ENCODE measurements at regions not wholly inside any gene's neighbourhood (a gene's known extent, or its start where the extent isn't known, plus 50 kb on each side); places are given as distances from the start of the nearest gene placed in this dataset.
"Not testable (repeated sequence)": the region's sequence is repeated elsewhere in the genome, so short reads cannot be mapped to it uniquely, and the experiment has no call there.

DNA sequence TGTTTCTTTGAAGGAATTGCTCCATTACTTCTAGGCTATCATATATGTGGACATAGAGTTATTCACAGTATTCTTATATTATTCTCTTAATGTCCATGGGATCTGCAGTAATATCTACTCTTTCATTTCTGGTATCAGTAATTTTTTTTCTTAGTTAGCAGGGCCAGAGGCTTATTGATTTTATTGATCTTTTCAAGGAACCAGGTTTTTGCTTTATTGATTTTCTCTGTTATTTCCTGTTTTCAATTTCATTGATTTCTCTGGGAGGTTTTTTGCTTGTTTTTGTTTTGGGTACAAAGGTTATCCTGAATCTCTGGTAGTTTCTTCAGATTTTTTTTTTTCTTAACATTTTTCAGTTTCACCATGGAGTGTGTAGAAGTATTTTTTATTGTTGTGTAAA is 60.1 kb upstream of the AP4E1 start:
- no peak for DNase-seq (ENCODE audit: low spot score)
- no peaks in the 10 kb centered on the region for H3K36me3 ChIP-seq
- Mint-ChIP-seq H3K36me3 (peaks cover 5% of the 10 kb centered on the region), H3K27ac (no peak overlapping the region), H3K4me1 (no peaks in the 10 kb centered on the region), H3K27me3 (ENCODE audit: insufficient read depth, low read depth) (peaks cover 3% of the 10 kb centered on the region), H3K4me3 (no peak overlapping the region), H3K9me3 (peaks cover 8% of the 10 kb centered on the region)
- H2AFZ ChIP-seq (replicated peaks), result no peak overlapping the region
- no peak overlapping the region for H3K4me2 ChIP-seq
- H3K9ac ChIP-seq, result no peak overlapping the region
- no peaks in the 10 kb centered on the region for H3K9me3 ChIP-seq (ENCODE audit: low read depth)
- H4K20me1 ChIP-seq (ENCODE audit: low read depth), result no peaks in the 10 kb centered on the region
- no peak for TF ChIP-seq EZH2phosphoT487 (IDR thresholded peaks at IDR 0.05)
- TF ChIP-seq, protein P1, sequence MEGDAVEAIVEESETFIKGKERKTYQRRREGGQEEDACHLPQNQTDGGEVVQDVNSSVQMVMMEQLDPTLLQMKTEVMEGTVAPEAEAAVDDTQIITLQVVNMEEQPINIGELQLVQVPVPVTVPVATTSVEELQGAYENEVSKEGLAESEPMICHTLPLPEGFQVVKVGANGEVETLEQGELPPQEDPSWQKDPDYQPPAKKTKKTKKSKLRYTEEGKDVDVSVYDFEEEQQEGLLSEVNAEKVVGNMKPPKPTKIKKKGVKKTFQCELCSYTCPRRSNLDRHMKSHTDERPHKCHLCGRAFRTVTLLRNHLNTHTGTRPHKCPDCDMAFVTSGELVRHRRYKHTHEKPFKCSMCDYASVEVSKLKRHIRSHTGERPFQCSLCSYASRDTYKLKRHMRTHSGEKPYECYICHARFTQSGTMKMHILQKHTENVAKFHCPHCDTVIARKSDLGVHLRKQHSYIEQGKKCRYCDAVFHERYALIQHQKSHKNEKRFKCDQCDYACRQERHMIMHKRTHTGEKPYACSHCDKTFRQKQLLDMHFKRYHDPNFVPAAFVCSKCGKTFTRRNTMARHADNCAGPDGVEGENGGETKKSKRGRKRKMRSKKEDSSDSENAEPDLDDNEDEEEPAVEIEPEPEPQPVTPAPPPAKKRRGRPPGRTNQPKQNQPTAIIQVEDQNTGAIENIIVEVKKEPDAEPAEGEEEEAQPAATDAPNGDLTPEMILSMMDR (IDR thresholded peaks at IDR 0.05), result no peak
- TF ChIP-seq EZH2 (IDR thresholded peaks at IDR 0.05), result no peak
- no peaks in the 10 kb centered on the region for H3K27me3 ChIP-seq
- no peaks in the 10 kb centered on the region for H3K4me1 ChIP-seq
- H3F3A ChIP-seq (ENCODE audit: low read depth), result no peaks in the 10 kb centered on the region
- no peak overlapping the region for H3K27ac ChIP-seq
- no peaks in the 10 kb centered on the region for H3K79me2 ChIP-seq (ENCODE audit: low read depth)
- H3K4me3 ChIP-seq, result no peak overlapping the region

GRCh38 chr15:50845181-50845580 is 63.3 kb upstream of the AP4E1 start:
- not testable (repeated sequence) for H3K4me1 Mint-ChIP-seq; H3K4me3 Mint-ChIP-seq; H4K20me1 ChIP-seq (ENCODE audit: low read depth); H3K4me2 ChIP-seq; H2AFZ ChIP-seq (replicated peaks); H3K27me3 ChIP-seq; H3K4me3 ChIP-seq; DNase-seq (ENCODE audit: low spot score); H3K36me3 Mint-ChIP-seq; H3K36me3 ChIP-seq; H3K9me3 ChIP-seq (ENCODE audit: low read depth); H3K27ac Mint-ChIP-seq; H3K4me1 ChIP-seq; H3K27me3 Mint-ChIP-seq (ENCODE audit: insufficient read depth, low read depth); H3K27ac ChIP-seq; H3K79me2 ChIP-seq (ENCODE audit: low read depth); H3F3A ChIP-seq (ENCODE audit: low read depth); H3K9ac ChIP-seq
- H3K9me3 Mint-ChIP-seq, result peaks cover 11% of the 10 kb centered on the region

DNA sequence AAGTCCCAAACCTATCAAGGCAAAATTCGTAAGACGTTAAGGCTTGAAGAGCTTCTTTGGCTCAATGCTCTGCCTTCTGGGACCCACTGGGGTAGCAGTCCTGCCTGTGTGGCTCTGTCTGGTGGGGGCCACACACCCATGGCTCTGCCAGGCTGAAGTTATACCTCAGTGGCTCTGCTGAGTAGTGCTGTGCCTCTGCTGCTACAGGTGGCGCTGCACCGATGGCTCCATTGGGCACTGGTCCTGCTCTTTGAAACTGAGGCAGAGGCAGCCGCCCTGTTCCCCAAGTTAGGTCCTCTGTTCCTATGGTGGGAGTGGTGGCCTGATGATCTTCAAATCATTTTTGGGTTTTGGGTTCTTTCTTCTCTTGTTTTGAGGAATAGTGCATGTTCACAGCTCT is 68.0 kb upstream of the AP4E1 start:
- Mint-ChIP-seq H3K36me3 (peaks cover 5% of the 10 kb centered on the region), H3K4me3 (no peak overlapping the region), H3K27ac (no peak overlapping the region), H3K4me1 (no peaks in the 10 kb centered on the region), H3K27me3 (ENCODE audit: insufficient read depth, low read depth) (peaks cover 7% of the 10 kb centered on the region), H3K9me3 (peaks cover 11% of the 10 kb centered on the region)
- H3K36me3 ChIP-seq, result no peaks in the 10 kb centered on the region
- no peak for DNase-seq (ENCODE audit: low spot score)
- H3K4me1 ChIP-seq, result no peaks in the 10 kb centered on the region
- H3K27ac ChIP-seq, result no peak overlapping the region
- H3K4me2 ChIP-seq, result no peak overlapping the region
- peak overlapping the region; percentile 13 for H2AFZ ChIP-seq (replicated peaks)
- H4K20me1 ChIP-seq (ENCODE audit: low read depth), result no peaks in the 10 kb centered on the region
- H3K9me3 ChIP-seq (ENCODE audit: low read depth), result no peaks in the 10 kb centered on the region
- H3K4me3 ChIP-seq, result no peak overlapping the region
- no peaks in the 10 kb centered on the region for H3F3A ChIP-seq (ENCODE audit: low read depth)
- H3K79me2 ChIP-seq (ENCODE audit: low read depth), result no peaks in the 10 kb centered on the region
- no peak overlapping the region for H3K9ac ChIP-seq
- H3K27me3 ChIP-seq, result no peaks in the 10 kb centered on the region
- TF ChIP-seq, protein P1 (IDR thresholded peaks at IDR 0.05), result peak; percentile 22
- TF ChIP-seq EZH2 (IDR thresholded peaks at IDR 0.05), result no peak
- TF ChIP-seq EZH2phosphoT487 (IDR thresholded peaks at IDR 0.05), result no peak

- no peak overlapping the region for H3K9ac ChIP-seq
- Mint-ChIP-seq H3K27me3 (ENCODE audit: insufficient read depth, low read depth) (peaks cover 4% of the 10 kb centered on the region), H3K9me3 (no peaks in the 10 kb centered on the region), H3K4me1 (no peaks in the 10 kb centered on the region), H3K36me3 (no peaks in the 10 kb centered on the region), H3K4me3 (no peak overlapping the region), H3K27ac (no peak overlapping the region)
- H3K36me3 ChIP-seq, result no peaks in the 10 kb centered on the region
- H2AFZ ChIP-seq (replicated peaks), result no peak overlapping the region
- TF ChIP-seq EZH2 (IDR thresholded peaks at IDR 0.05) (no peak), EZH2phosphoT487 (IDR thresholded peaks at IDR 0.05) (no peak)
- TF ChIP-seq, protein P1 (IDR thresholded peaks at IDR 0.05), result no peak
- H3F3A ChIP-seq (ENCODE audit: low read depth), result no peaks in the 10 kb centered on the region
- no peak overlapping the region for H3K4me3 ChIP-seq
- H3K9me3 ChIP-seq (ENCODE audit: low read depth), result no peaks in the 10 kb centered on the region
- H4K20me1 ChIP-seq (ENCODE audit: low read depth), result no peaks in the 10 kb centered on the region
- H3K4me1 ChIP-seq, result no peaks in the 10 kb centered on the region
- H3K27ac ChIP-seq, result no peak overlapping the region
- H3K79me2 ChIP-seq (ENCODE audit: low read depth), result no peaks in the 10 kb centered on the region
- no peaks in the 10 kb centered on the region for H3K27me3 ChIP-seq
- H3K4me2 ChIP-seq, result no peak overlapping the region
- DNase-seq (ENCODE audit: low spot score), result no peak
Measured at GRCh38 chr15:50837256-50837770, 71.2 kb upstream of the AP4E1 start.
